Left ventricle myocardium inferior (tissue), 1 donor: ENCODE measurements at regions not wholly inside any gene's neighbourhood (a gene's known extent, or its start where the extent isn't known, plus 50 kb on each side); places are given as distances from the start of the nearest gene placed in this dataset.

ENCODE experiments used
- DNase-seq: peaks from one replicate; pipeline ENCODE4 v3.0.0-alpha.2; 2020
- H3K27ac ChIP-seq: fragments of 200-600 bp; replicated peaks from 2 replicates; pipeline ENCODE4 v1.8.0; 2021
- H3K27me3 ChIP-seq: fragments of 200-600 bp; 2 replicates; pipeline ENCODE4 v1.8.0; 2021; ENCODE audit warnings: low read depth
- H3K36me3 ChIP-seq: fragments of 200-600 bp; 2 replicates; pipeline ENCODE4 v1.8.0; 2021
- H3K4me1 ChIP-seq: fragments of 200-600 bp; 2 replicates; pipeline ENCODE4 v1.8.0; 2021
- H3K4me3 ChIP-seq: fragments of 200-600 bp; 2 replicates; pipeline ENCODE4 v1.8.0; 2021; ENCODE audit warnings: mild to moderate bottlenecking, moderate library complexity
- H3K9me3 ChIP-seq: fragments of 200-600 bp; replicated peaks from 2 replicates; pipeline ENCODE4 v1.8.0; 2021
- intact Hi-C: fragments of 100-400 bp; cut with micrococcal nuclease; formaldehyde crosslinking; loops from one replicate; pipeline ENCODE4 v1.11.0; 2022
- TF ChIP-seq, protein P1 (sequence below): fragments of 200-600 bp; IDR thresholded peaks from 2 replicates; pipeline ENCODE4 v1.8.0; 2021; ENCODE audit warnings: antibody characterized with exemption, mild to moderate bottlenecking, borderline replicate concordance
- donor health status: DM: no; HTN: yes; CAD: no; lungs with severe emphysema.

DNA sequence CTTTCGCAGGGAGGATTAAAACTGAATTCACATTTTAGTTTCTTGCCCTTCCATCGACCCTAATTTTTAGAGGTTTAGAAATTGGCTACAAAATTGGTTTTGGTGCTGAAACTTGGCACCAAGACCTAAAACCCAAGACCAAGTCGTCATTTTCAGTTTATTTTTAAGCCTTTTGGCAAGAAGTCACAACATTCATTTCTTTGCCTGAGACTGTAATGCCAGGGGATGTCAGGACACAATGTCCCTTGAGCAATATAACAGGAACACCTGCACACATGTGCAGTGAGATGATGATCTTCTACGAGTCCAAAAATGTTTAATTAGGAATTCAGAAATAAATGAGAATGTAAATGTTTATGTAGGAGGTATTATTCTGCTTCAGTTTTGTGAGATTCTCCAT, 335.4 kb upstream of the ANKRD30A start:
- no peak for DNase-seq
- Histone ChIP-seq H3K4me3 (no peak overlapping the region), H3K27ac (no peak overlapping the region), H3K27me3 (no peaks in the 10 kb centered on the region), H3K9me3 (no peaks in the 10 kb centered on the region), H3K4me1 (peaks cover 6% of the 10 kb centered on the region), H3K36me3 (no peaks in the 10 kb centered on the region)
- intact Hi-C loops: no loop called here
- TF ChIP-seq, protein P1, sequence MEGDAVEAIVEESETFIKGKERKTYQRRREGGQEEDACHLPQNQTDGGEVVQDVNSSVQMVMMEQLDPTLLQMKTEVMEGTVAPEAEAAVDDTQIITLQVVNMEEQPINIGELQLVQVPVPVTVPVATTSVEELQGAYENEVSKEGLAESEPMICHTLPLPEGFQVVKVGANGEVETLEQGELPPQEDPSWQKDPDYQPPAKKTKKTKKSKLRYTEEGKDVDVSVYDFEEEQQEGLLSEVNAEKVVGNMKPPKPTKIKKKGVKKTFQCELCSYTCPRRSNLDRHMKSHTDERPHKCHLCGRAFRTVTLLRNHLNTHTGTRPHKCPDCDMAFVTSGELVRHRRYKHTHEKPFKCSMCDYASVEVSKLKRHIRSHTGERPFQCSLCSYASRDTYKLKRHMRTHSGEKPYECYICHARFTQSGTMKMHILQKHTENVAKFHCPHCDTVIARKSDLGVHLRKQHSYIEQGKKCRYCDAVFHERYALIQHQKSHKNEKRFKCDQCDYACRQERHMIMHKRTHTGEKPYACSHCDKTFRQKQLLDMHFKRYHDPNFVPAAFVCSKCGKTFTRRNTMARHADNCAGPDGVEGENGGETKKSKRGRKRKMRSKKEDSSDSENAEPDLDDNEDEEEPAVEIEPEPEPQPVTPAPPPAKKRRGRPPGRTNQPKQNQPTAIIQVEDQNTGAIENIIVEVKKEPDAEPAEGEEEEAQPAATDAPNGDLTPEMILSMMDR: no peak

DNA sequence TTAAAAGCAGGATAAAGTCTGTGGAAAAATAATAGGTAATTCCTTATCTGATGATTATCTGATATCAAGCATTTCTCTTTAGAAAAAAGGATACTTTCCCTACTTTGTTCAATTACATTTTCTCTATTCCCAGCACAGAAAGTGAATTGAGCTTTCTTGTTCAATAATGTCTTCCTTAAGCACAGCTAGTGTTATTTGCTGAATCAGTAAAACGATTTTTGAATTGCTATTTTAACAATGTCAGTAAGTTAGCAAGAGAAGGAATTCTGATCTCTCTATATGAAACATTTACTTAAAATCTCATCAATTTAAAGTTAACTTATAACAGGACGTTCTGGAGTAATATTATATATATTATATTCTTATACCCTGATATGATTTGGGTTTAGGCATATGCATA, 337.2 kb upstream of the ANKRD30A start:
- Histone ChIP-seq H3K9me3 (no peaks in the 10 kb centered on the region), H3K27ac (no peak overlapping the region), H3K4me3 (no peak overlapping the region), H3K36me3 (no peaks in the 10 kb centered on the region), H3K4me1 (peaks cover 6% of the 10 kb centered on the region), H3K27me3 (peaks cover 3% of the 10 kb centered on the region)
- intact Hi-C loops: no loop called here
- TF ChIP-seq, protein P1: no peak
- DNase-seq: no peak

DNA sequence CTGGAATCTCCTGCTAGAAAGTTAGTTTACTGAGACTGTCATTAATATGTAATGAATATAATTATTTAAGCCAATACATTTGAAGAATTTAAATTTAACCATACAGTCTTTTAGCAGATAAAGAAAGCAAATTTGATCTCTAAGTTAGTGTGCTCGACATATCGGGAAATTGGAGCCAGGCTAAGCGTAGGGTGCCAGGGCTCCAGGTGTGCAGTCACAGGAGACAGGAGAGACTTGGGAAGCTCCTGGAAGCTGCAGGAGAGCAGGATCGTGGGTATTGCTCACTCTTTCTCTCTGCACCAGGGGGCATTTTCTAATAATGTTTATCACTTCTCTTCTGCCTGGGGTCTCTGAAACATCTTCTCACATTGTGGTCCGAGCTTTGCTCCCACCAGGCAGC, 342.0 kb upstream of the ANKRD30A start:
- H3K27ac ChIP-seq: peak overlapping the region; percentile 68
- H3K4me1 ChIP-seq: peaks cover 13% of the 10 kb centered on the region
- no peaks in the 10 kb centered on the region for H3K9me3 ChIP-seq
- no peak for DNase-seq
- peaks cover 3% of the 10 kb centered on the region for H3K27me3 ChIP-seq
- H3K4me3 ChIP-seq: no peak overlapping the region
- H3K36me3 ChIP-seq: no peaks in the 10 kb centered on the region
- TF ChIP-seq, protein P1: no peak
- intact Hi-C loops: no loop called here

DNA sequence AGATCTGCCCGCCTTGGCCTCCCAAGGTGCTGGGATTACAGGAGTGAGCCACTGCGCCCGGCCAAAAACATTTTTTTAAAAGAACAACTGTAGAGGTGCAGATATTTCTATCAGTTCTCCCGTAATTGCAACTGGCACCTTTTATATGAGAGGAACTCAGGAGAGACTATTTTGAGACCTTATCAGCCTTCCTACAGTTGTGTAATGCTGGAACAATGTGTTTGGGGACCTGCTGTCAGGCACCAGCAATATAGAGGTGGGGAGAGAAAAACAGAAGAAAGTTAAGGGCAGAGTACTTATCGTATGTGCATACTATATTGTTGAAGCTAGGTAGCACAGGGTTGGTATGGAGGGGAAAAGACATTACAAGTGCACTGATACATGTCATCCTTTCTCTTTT, 343.8 kb upstream of the ANKRD30A start:
- no peak overlapping the region for H3K4me3 ChIP-seq
- no peaks in the 10 kb centered on the region for H3K36me3 ChIP-seq
- no peak for DNase-seq
- intact Hi-C loops: no loop called here
- peaks cover 3% of the 10 kb centered on the region for H3K27me3 ChIP-seq
- peaks cover 13% of the 10 kb centered on the region for H3K4me1 ChIP-seq
- TF ChIP-seq, protein P1: no peak
- H3K9me3 ChIP-seq: no peaks in the 10 kb centered on the region
- peak overlapping the region; percentile 68 for H3K27ac ChIP-seq

DNA sequence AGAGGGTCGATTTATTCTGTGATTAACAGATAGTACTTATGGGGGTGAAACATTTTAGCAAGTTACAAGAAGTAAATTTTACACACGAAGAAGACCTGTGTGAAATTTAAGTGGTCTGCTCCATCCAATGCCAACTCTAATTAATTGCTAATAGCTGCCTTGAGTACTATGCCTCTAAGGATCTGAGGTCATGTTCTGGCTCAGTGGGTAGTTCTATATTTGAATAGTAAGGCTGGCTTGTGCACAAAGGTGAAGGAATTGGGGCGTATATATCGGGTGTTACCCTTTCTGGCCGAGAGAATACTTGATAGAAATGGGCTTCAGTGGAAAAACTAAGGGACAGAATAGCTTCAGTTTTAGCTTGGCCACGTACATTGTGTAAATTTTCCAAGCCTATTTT, 345.2 kb upstream of the ANKRD30A start:
- Histone ChIP-seq H3K4me3 (no peak overlapping the region), H3K27ac (peak overlapping the region; percentile 51), H3K9me3 (no peaks in the 10 kb centered on the region), H3K36me3 (no peaks in the 10 kb centered on the region), H3K27me3 (peaks cover 3% of the 10 kb centered on the region), H3K4me1 (peaks cover 13% of the 10 kb centered on the region)
- intact Hi-C loops: no loop called here
- TF ChIP-seq, protein P1: no peak
- DNase-seq: no peak
